C4-2B (cell line): ENCODE measurements at regions not wholly inside any gene's neighbourhood (a gene's known extent, or its start where the extent isn't known, plus 50 kb on each side); places are given as distances from the start of the nearest gene placed in this dataset.

Experiments
- CTCF ChIP-seq: fragments of 450-650 bp; conservative IDR thresholded peaks from 2 replicates; pipeline ENCODE4 v1.5.1; 2017; ENCODE audit warnings: mild to moderate bottlenecking
- ZFX ChIP-seq: fragments of 450-650 bp; IDR thresholded peaks from 2 replicates; pipeline ENCODE4 v1.6.1; 2017

GRCh38 chr18:40197711-40198110, 1757.3 kb upstream of the PIK3C3 start:
- TF ChIP-seq CTCF (no peak), ZFX (no peak)
